GM12878 (cell line): ENCODE measurements at regions not wholly inside any gene's neighbourhood (a gene's known extent, or its start where the extent isn't known, plus 50 kb on each side); places are given as distances from the start of the nearest gene placed in this dataset.

ENCODE experiments used
- ATAC-seq: fragments of 200-7000 bp; cut with Tn5 transposase; 3 replicates; pipeline ENCODE4 v1.9.1; 2020; ENCODE audit warnings: mild to moderate bottlenecking, moderate library complexity
- BruUV-seq: library from RNA; stranded (reverse); fragments of 400-500 nt; replicated peaks from 2 replicates; lab custom pipeline; 2021; lab: Mats Ljungman, UMichigan
- CTCF ChIA-PET: fragments of 300-600 bp; sonication (Branson Sonifier 250); formaldehyde crosslinking; extraction: SDS; loops from one replicate; lab custom pipeline; 2021; ENCODE audit warnings: inconsistent platforms; lab: Yijun Ruan, JAX
- POLR2A ChIA-PET: fragments of 350-600 bp; formaldehyde crosslinking; extraction: SDS; loops from one replicate; lab custom pipeline; 2021; ENCODE audit warnings: inconsistent platforms; lab: Charles Lee
- RAD21 ChIA-PET: fragments of 300-600 bp; sonication (Branson Sonifier 250); formaldehyde crosslinking; loops from one replicate; lab custom pipeline; 2023; ENCODE audit warnings: antibody characterized with exemption; ENCODE audit not compliant: unreplicated experiment; lab: Charles Lee
- SMC1A ChIA-PET: fragments of 300-600 bp; sonication (Branson Sonifier 250); formaldehyde crosslinking; loops from one replicate; lab custom pipeline; 2023; ENCODE audit not compliant: unreplicated experiment, uncharacterized antibody; lab: Charles Lee
- DNase-seq: peaks from one replicate; pipeline ENCODE4 v3.0.0-alpha.2; 2011; ENCODE audit warnings: low read depth, low spot score
- FAIRE-seq: peaks from 3 replicates; lab custom pipeline; 2011; peaks lifted over from hg19 to GRCh38; lab: Jason Lieb, UNC
- H2AFZ ChIP-seq: 2 replicates; pipeline ENCODE4 v1.6.0; 2011; ENCODE audit warnings: low read depth, low read length, control low read depth; ENCODE audit not compliant: control insufficient read depth
- H3K27ac ChIP-seq: 2 replicates; pipeline ENCODE4 v1.5.1; 2011; ENCODE audit warnings: control low read depth; ENCODE audit not compliant: control insufficient read depth, insufficient read depth
- H3K27me3 ChIP-seq, 2 experiments: replicated peaks in 1 of 2; 2 replicates each; pipeline versions ENCODE4 v1.6.0 to v1.6.1; 2011; ENCODE audit warnings: low read length in 1 of 2; ENCODE audit not compliant: control insufficient read depth in 2 of 2, insufficient read depth in 2 of 2
- H3K36me3 ChIP-seq, 2 experiments: 2 replicates each; pipeline ENCODE4 v1.5.1; 2011; ENCODE audit warnings: low read length in 1 of 2; ENCODE audit not compliant: control insufficient read depth in 2 of 2, insufficient read depth in 2 of 2
- H3K4me1 ChIP-seq: 2 replicates; pipeline ENCODE4 v1.6.1; 2011; ENCODE audit warnings: mild to moderate bottlenecking, low read length, moderate library complexity, mixed read lengths; ENCODE audit not compliant: control insufficient read depth, insufficient read depth
- H3K4me2 ChIP-seq: 2 replicates; pipeline ENCODE4 v1.6.0; 2011; ENCODE audit warnings: control low read depth; ENCODE audit not compliant: control insufficient read depth, insufficient read depth
- H3K4me3 ChIP-seq: fragments of 200-600 bp; sonication (generic); 2 replicates; pipeline ENCODE4 v1.5.1; 2016
- H3K79me2 ChIP-seq: 2 replicates; pipeline ENCODE4 v1.6.0; 2011; ENCODE audit warnings: low read length; ENCODE audit not compliant: control insufficient read depth, insufficient read depth
- H3K9ac ChIP-seq: 2 replicates; pipeline ENCODE4 v1.8.0; 2011; ENCODE audit warnings: low read length, control low read depth, mixed read lengths; ENCODE audit not compliant: control insufficient read depth, insufficient read depth
- H3K9me3 ChIP-seq: replicated peaks from 3 replicates; pipeline ENCODE4 v1.5.1; 2011; ENCODE audit warnings: mild to moderate bottlenecking, low read length; ENCODE audit not compliant: control insufficient read depth, insufficient read depth
- H4K20me1 ChIP-seq: 2 replicates; pipeline ENCODE4 v1.6.0; 2011; ENCODE audit not compliant: control insufficient read depth, insufficient read depth
- BRCA1 ChIP-seq: IDR thresholded peaks from 2 replicates; pipeline ENCODE4 v1.6.1; 2011; ENCODE audit warnings: low read depth, low read length, improper control_type of control experiment
- CREB1 ChIP-seq: IDR thresholded peaks from 2 replicates; pipeline ENCODE4 v1.6.1; 2012; ENCODE audit warnings: low read depth, mild to moderate bottlenecking, inconsistent platforms
- CREM ChIP-seq: IDR thresholded peaks from 2 replicates; pipeline ENCODE4 v1.6.1; 2014; ENCODE audit warnings: antibody characterized with exemption, low read depth
- E2F4 ChIP-seq: IDR thresholded peaks from 2 replicates; pipeline ENCODE4 v1.6.1; 2012; ENCODE audit warnings: low read depth, low read length, improper control_type of control experiment
- USF2 ChIP-seq: IDR thresholded peaks from 2 replicates; pipeline ENCODE4 v1.6.1; 2011; ENCODE audit warnings: low read depth, low read length, improper control_type of control experiment, borderline replicate concordance
- WGBS: methylation state at CpG from one replicate; pipeline ENCODE4 v1.1.6; 2016; ENCODE audit warnings: low lambda C conversion rate; ENCODE audit not compliant: insufficient replicate concordance, insufficient coverage; ENCODE audit errors: missing lambda C conversion rate; 5-methylcytosine and 5-hydroxymethylcytosine counted together
- in situ Hi-C: fragments of 300-500 bp; cut with MboI; formaldehyde crosslinking; loops from 9 replicates; pipeline ENCODE4 v1.14.3; 2018; ENCODE audit warnings: mixed read lengths
- intact Hi-C: fragments of 100-400 bp; cut with micrococcal nuclease; formaldehyde crosslinking; loops from one replicate; pipeline ENCODE4 v1.14.2; 2022; ENCODE audit not compliant: unreplicated experiment
- TF ChIP-seq, protein P1 (sequence below): fragments of 450-650 bp; IDR thresholded peaks from 2 replicates; pipeline ENCODE4 v1.6.1; 2017; ENCODE audit warnings: mild to moderate bottlenecking, low read depth, inconsistent platforms; ENCODE audit not compliant: poor library complexity, severe bottlenecking

GRCh38 chr16:22621586-22622155, 111.0 kb downstream of the NPIPB5 start:
- DNase-seq (no peak), FAIRE-seq (no peak), ATAC-seq (no peak)
- ChIA-PET SMC1A (no interaction called here), RAD21 (no interaction called here), POLR2A (no interaction called here), CTCF (no interaction called here)
- Histone ChIP-seq H4K20me1 (no peaks in the 10 kb centered on the region), H3K27me3 (peaks cover 0 to 5% of the 10 kb centered on the region in 2 experiments; a peak in 2 of 4 replicates), H3K9ac (no peak overlapping the region), H3K27ac (no peak overlapping the region), H3K9me3 (no peaks in the 10 kb centered on the region), H3K4me3 (no peak overlapping the region), H3K4me1 (no peaks in the 10 kb centered on the region), H3K36me3 (no peaks in the 10 kb centered on the region), H3K79me2 (no peaks in the 10 kb centered on the region), H2AFZ (no peak overlapping the region), H3K4me2 (no peak overlapping the region)
- 25% methylated on average over 7 of the region's 7 CpGs for WGBS
- intact Hi-C loops (no loop called here), in situ Hi-C loops (no loop called here)
- TF ChIP-seq CREM (no peak), CREB1 (no peak), E2F4 (no peak), BRCA1 (no peak), USF2 (no peak)
- TF ChIP-seq, protein P1, sequence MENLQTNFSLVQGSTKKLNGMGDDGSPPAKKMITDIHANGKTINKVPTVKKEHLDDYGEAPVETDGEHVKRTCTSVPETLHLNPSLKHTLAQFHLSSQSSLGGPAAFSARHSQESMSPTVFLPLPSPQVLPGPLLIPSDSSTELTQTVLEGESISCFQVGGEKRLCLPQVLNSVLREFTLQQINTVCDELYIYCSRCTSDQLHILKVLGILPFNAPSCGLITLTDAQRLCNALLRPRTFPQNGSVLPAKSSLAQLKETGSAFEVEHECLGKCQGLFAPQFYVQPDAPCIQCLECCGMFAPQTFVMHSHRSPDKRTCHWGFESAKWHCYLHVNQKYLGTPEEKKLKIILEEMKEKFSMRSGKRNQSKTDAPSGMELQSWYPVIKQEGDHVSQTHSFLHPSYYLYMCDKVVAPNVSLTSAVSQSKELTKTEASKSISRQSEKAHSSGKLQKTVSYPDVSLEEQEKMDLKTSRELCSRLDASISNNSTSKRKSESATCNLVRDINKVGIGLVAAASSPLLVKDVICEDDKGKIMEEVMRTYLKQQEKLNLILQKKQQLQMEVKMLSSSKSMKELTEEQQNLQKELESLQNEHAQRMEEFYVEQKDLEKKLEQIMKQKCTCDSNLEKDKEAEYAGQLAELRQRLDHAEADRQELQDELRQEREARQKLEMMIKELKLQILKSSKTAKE = no peak
- BruUV-seq = no TSS peak
